H1 (cell line): ENCODE measurements at regions not wholly inside any gene's neighbourhood (a gene's known extent, or its start where the extent isn't known, plus 50 kb on each side); places are given as distances from the start of the nearest gene placed in this dataset.

Experiments used
- CTCF ChIA-PET: fragments of 300-600 bp; sonication (Branson Sonifier 250); formaldehyde crosslinking; loops from one replicate; lab custom pipeline; 2021; ENCODE audit not compliant: partially characterized antibody; lab: Charles Lee
- POLR2A ChIA-PET: fragments of 300-600 bp; sonication (Branson Sonifier 250); formaldehyde crosslinking; loops from one replicate; lab custom pipeline; 2021; ENCODE audit warnings: inconsistent platforms; ENCODE audit not compliant: partially characterized antibody; lab: Charles Lee
- DNase-seq, 2 experiments: peaks; one replicate each; pipeline versions ENCODE4 v3.0.0 to v3.0.0-alpha.2; 2010 to 2022; ENCODE audit warnings: low spot score in 2 of 2, low read depth in 1 of 2, mixed read lengths in 1 of 2
- FAIRE-seq: peaks from 2 replicates; lab custom pipeline; 2011; peaks lifted over from hg19 to GRCh38; lab: Jason Lieb, UNC
- H2AFZ ChIP-seq: 2 replicates; pipeline ENCODE4 v1.8.1; 2012; ENCODE audit warnings: low read length, inconsistent platforms
- H2AK5ac ChIP-seq: 2 replicates; pipeline ENCODE4 v1.6.1; 2013; ENCODE audit warnings: low read depth, low read length
- H2BK120ac ChIP-seq: replicated peaks from 2 replicates; pipeline ENCODE3; 2013; ENCODE audit warnings: low read depth, low read length, inconsistent platforms
- H2BK12ac ChIP-seq: 2 replicates; pipeline ENCODE4 v1.6.1; 2013; ENCODE audit warnings: low read depth, low read length
- H2BK15ac ChIP-seq: 2 replicates; pipeline ENCODE4 v1.6.1; 2013; ENCODE audit warnings: low read length
- H2BK20ac ChIP-seq: 2 replicates; pipeline ENCODE4 v1.6.1; 2013; ENCODE audit warnings: low read length
- H2BK5ac ChIP-seq: 2 replicates; pipeline ENCODE4 v1.6.1; 2013; ENCODE audit warnings: low read depth, low read length
- H3K14ac ChIP-seq: 2 replicates; pipeline ENCODE4 v1.6.1; 2013; ENCODE audit warnings: inconsistent platforms; ENCODE audit not compliant: insufficient read length
- H3K18ac ChIP-seq: 2 replicates; pipeline ENCODE4 v1.6.1; 2013; ENCODE audit warnings: low read length; ENCODE audit errors: extremely low read depth
- H3K23ac ChIP-seq: 2 replicates; pipeline ENCODE4 v1.6.1; 2013; ENCODE audit warnings: inconsistent platforms; ENCODE audit not compliant: insufficient read length
- H3K23me2 ChIP-seq: 2 replicates; pipeline ENCODE4 v1.6.1; 2013; ENCODE audit warnings: low read depth, low read length
- H3K27ac ChIP-seq: 2 replicates; pipeline ENCODE4 v1.6.1; 2011; ENCODE audit warnings: low read depth, low read length, inconsistent platforms
- H3K27me3 ChIP-seq, 4 experiments: replicated peaks in 1 of 4; 1 replicate in 1 of 4; 2 replicates in 3 of 4; pipeline versions ENCODE4 v1.6.1 to v1.8.1; 2011 to 2013; ENCODE audit warnings: low read length in 3 of 4, mild to moderate bottlenecking in 3 of 4, inconsistent platforms in 2 of 4, mixed read lengths in 2 of 4, moderate library complexity in 1 of 4; ENCODE audit not compliant: control insufficient read depth in 3 of 4, insufficient read depth in 3 of 4; ENCODE audit errors: extremely low read depth in 1 of 4
- H3K36me3 ChIP-seq, 4 experiments: 2 replicates each; pipeline versions ENCODE4 v1.6.1 to v1.8.1; 2011 to 2013; ENCODE audit warnings: mild to moderate bottlenecking in 4 of 4, low read length in 3 of 4, moderate library complexity in 2 of 4, control low read depth in 1 of 4, inconsistent platforms in 1 of 4; ENCODE audit not compliant: insufficient read depth in 4 of 4, control insufficient read depth in 2 of 4
- H3K4ac ChIP-seq: replicated peaks from 2 replicates; pipeline ENCODE3; 2013; ENCODE audit warnings: low read length, low read depth, mixed read lengths, inconsistent platforms; ENCODE audit not compliant: insufficient read length
- H3K4me1 ChIP-seq, 4 experiments: replicated peaks in 1 of 4; 1 replicate in 1 of 4; 2 replicates in 3 of 4; pipeline versions ENCODE4 v1.6.1 to v1.8.1; 2011 to 2013; ENCODE audit warnings: low read length in 3 of 4, inconsistent platforms in 2 of 4, mixed read lengths in 1 of 4; ENCODE audit not compliant: insufficient read depth in 4 of 4, control insufficient read depth in 3 of 4
- H3K4me2 ChIP-seq, 2 experiments: 2 replicates each; pipeline versions ENCODE4 v1.6.1 to v1.8.1; 2011 to 2013; ENCODE audit warnings: low read depth in 2 of 2, low read length in 2 of 2, control low read depth in 1 of 2, inconsistent platforms in 1 of 2, mild to moderate bottlenecking in 1 of 2; ENCODE audit not compliant: insufficient read depth in 1 of 2
- H3K4me3 ChIP-seq, 4 experiments: fragments of 200-600, 300-600 bp in 1 of 4; sonication (generic), shearing (Covaris generic), sonication (Bioruptor Twin) in 1 of 4; 2 replicates each; pipeline versions ENCODE4 v1.5.1 to v1.8.1; 2011 to 2016; ENCODE audit warnings: low read length in 4 of 4, low read depth in 3 of 4, control low read depth in 2 of 4, inconsistent platforms in 2 of 4, mild to moderate bottlenecking in 2 of 4, mixed read lengths in 1 of 4, moderate library complexity in 1 of 4; ENCODE audit not compliant: insufficient read depth in 2 of 4; ENCODE audit errors: extremely low read depth in 1 of 4
- H3K56ac ChIP-seq: replicated peaks from 2 replicates; pipeline ENCODE3; 2013; ENCODE audit warnings: low read depth, mild to moderate bottlenecking, mixed read lengths, low read length, inconsistent platforms; ENCODE audit not compliant: insufficient read length
- H3K79me1 ChIP-seq: 2 replicates; pipeline ENCODE4 v1.6.1; 2013; ENCODE audit warnings: low read depth, low read length, control low read depth
- H3K79me2 ChIP-seq, 2 experiments: 2 replicates each; pipeline versions ENCODE4 v1.6.1 to v1.8.1; 2012 to 2013; ENCODE audit warnings: low read length in 2 of 2, mild to moderate bottlenecking in 2 of 2, inconsistent platforms in 1 of 2; ENCODE audit not compliant: insufficient read depth in 2 of 2, control insufficient read depth in 1 of 2
- H3K9ac ChIP-seq, 4 experiments: replicated peaks in 1 of 4; 1 replicate in 1 of 4; 2 replicates in 3 of 4; pipeline versions ENCODE4 v1.6.1 to v1.8.1; 2011 to 2013; ENCODE audit warnings: low read depth in 3 of 4, low read length in 3 of 4, control low read depth in 2 of 4, mild to moderate bottlenecking in 2 of 4, moderate library complexity in 2 of 4, inconsistent platforms in 1 of 4; ENCODE audit errors: extremely low read depth in 1 of 4
- H3K9me3 ChIP-seq, 2 experiments: 2 replicates each; pipeline versions ENCODE4 v1.6.1 to v1.8.1; 2012 to 2013; ENCODE audit warnings: mild to moderate bottlenecking in 2 of 2, moderate library complexity in 2 of 2, control low read depth in 1 of 2, inconsistent platforms in 1 of 2, low read depth in 1 of 2, low read length in 1 of 2, mixed read lengths in 1 of 2; ENCODE audit not compliant: insufficient read depth in 2 of 2
- H4K20me1 ChIP-seq, 2 experiments: replicated peaks in 1 of 2; 2 replicates each; pipeline versions ENCODE3 to v1.8.1; 2011 to 2013; ENCODE audit warnings: inconsistent platforms in 2 of 2, low read length in 2 of 2, mild to moderate bottlenecking in 1 of 2; ENCODE audit not compliant: insufficient read depth in 2 of 2, control insufficient read depth in 1 of 2
- H4K5ac ChIP-seq: 2 replicates; pipeline ENCODE4 v1.6.1; 2013; ENCODE audit warnings: low read length, low read depth, mixed read lengths, inconsistent platforms; ENCODE audit not compliant: insufficient read length
- H4K8ac ChIP-seq: 2 replicates; pipeline ENCODE4 v1.8.0; 2013; ENCODE audit warnings: mild to moderate bottlenecking, moderate library complexity, low read length, inconsistent platforms; ENCODE audit not compliant: insufficient read depth; ENCODE audit errors: extremely low read depth
- H4K91ac ChIP-seq: replicated peaks from 2 replicates; pipeline ENCODE3; 2013; ENCODE audit warnings: low read length, mixed read lengths, inconsistent platforms; ENCODE audit not compliant: insufficient read length
- ATF3 ChIP-seq: IDR thresholded peaks from 2 replicates; pipeline ENCODE4 v1.6.1; 2011; ENCODE audit warnings: low read depth, mild to moderate bottlenecking, low read length; ENCODE audit not compliant: insufficient read depth
- BRCA1 ChIP-seq: IDR thresholded peaks from 2 replicates; pipeline ENCODE4 v1.6.1; 2012; ENCODE audit warnings: low read depth, low read length, improper control_type of control experiment
- EGR1 ChIP-seq: IDR thresholded peaks from 2 replicates; pipeline ENCODE4 v1.6.1; 2011; ENCODE audit warnings: low read depth, low read length, borderline replicate concordance
- EP300 ChIP-seq, 2 experiments: IDR thresholded peaks; 1 replicate in 1 of 2; 2 replicates in 1 of 2; pipeline ENCODE4 v1.6.1; 2011 to 2012; ENCODE audit warnings: low read depth in 2 of 2, low read length in 2 of 2, mild to moderate bottlenecking in 2 of 2, borderline replicate concordance in 1 of 2, inconsistent platforms in 1 of 2, moderate library complexity in 1 of 2
- FOSL1 ChIP-seq: IDR thresholded peaks from 2 replicates; pipeline ENCODE4 v1.6.1; 2011; ENCODE audit warnings: mild to moderate bottlenecking, low read depth, low read length, moderate library complexity; ENCODE audit not compliant: insufficient read depth
- JUND ChIP-seq: IDR thresholded peaks from 2 replicates; pipeline ENCODE4 v1.6.1; 2011; ENCODE audit warnings: mild to moderate bottlenecking, improper control_type of control experiment, low read length
- KDM4A ChIP-seq: IDR thresholded peaks from one replicate; pipeline ENCODE4 v1.7.1; 2012; ENCODE audit warnings: low read depth, mild to moderate bottlenecking, moderate library complexity, low read length, inconsistent platforms; ENCODE audit not compliant: severe bottlenecking
- NRF1 ChIP-seq: IDR thresholded peaks from 2 replicates; pipeline ENCODE4 v1.6.1; 2011; ENCODE audit warnings: mild to moderate bottlenecking, low read depth, low read length, improper control_type of control experiment
- PHF8 ChIP-seq: fragments of 200-600 bp; sonication (generic); conservative IDR thresholded peaks from 2 replicates; pipeline ENCODE4 v1.7.1; 2012; ENCODE audit warnings: low read depth, mild to moderate bottlenecking, inconsistent platforms, low read length, moderate library complexity
- RBBP5 ChIP-seq: IDR thresholded peaks from 2 replicates; pipeline ENCODE4 v1.7.1; 2012; ENCODE audit warnings: low read depth, mild to moderate bottlenecking, inconsistent platforms, low read length, moderate library complexity, borderline replicate concordance
- SIN3A ChIP-seq, 2 experiments: IDR thresholded peaks in 1 of 2; conservative IDR thresholded peaks in 1 of 2; 2 replicates each; pipeline ENCODE4 v1.6.1; 2011 to 2012; ENCODE audit warnings: low read length in 2 of 2, improper control_type of control experiment in 1 of 2, low read depth in 1 of 2, mild to moderate bottlenecking in 1 of 2
- SP1 ChIP-seq: IDR thresholded peaks from 2 replicates; pipeline ENCODE4 v1.6.1; 2011; ENCODE audit warnings: low read depth, low read length
- TAF1 ChIP-seq: IDR thresholded peaks from 2 replicates; pipeline ENCODE4 v1.6.1; 2011; ENCODE audit warnings: mild to moderate bottlenecking, low read depth, low read length
- TAF7 ChIP-seq: optimal IDR thresholded peaks from 2 replicates; pipeline ENCODE3; 2011; ENCODE audit warnings: low read depth, mild to moderate bottlenecking, inconsistent platforms, low read length, moderate library complexity, borderline replicate concordance
- TEAD4 ChIP-seq: IDR thresholded peaks from 2 replicates; pipeline ENCODE4 v1.6.1; 2012; ENCODE audit warnings: low read depth, low read length, inconsistent platforms, mixed read lengths

GRCh38 chr10:121099592-121099991, 248.4 kb downstream of the WDR11 start:
- H3K79me2 ChIP-seq = no peaks in the 10 kb centered on the region
- no peak overlapping the region for H2BK120ac ChIP-seq
- H2BK15ac ChIP-seq = no peak overlapping the region
- ChIA-PET POLR2A (no interaction called here), CTCF (interaction anchor here (1.0 to 2.1 kb wide), 2 partner anchors 30 to 151 kb away, joined by 3 to 5 read pairs; no protein-coding TSS in a partner anchor)
- no peak overlapping the region for H2BK12ac ChIP-seq
- no peak overlapping the region for H3K9ac ChIP-seq
- no peak overlapping the region for H2BK20ac ChIP-seq
- no peak overlapping the region for H3K14ac ChIP-seq
- H2AK5ac ChIP-seq = no peak overlapping the region
- no peak overlapping the region for H3K23ac ChIP-seq
- H3K4me2 ChIP-seq = no peak overlapping the region
- no peak overlapping the region for H3K4me3 ChIP-seq
- H2BK5ac ChIP-seq = no peak overlapping the region
- H3K27me3 ChIP-seq = no peaks in the 10 kb centered on the region; a peak in 1 of 7 replicates
- no peaks in the 10 kb centered on the region for H3K36me3 ChIP-seq
- H2AFZ ChIP-seq = no peak overlapping the region
- peaks cover 2 to 5% (median 5%) of the 10 kb centered on the region in 4 experiments; a peak in 4 of 7 replicates for H3K4me1 ChIP-seq
- H4K8ac ChIP-seq = no peak overlapping the region
- no peak for DNase-seq
- no peak overlapping the region for H3K56ac ChIP-seq
- no peak overlapping the region for H3K18ac ChIP-seq
- no peaks in the 10 kb centered on the region for H3K23me2 ChIP-seq
- H3K79me1 ChIP-seq = no peaks in the 10 kb centered on the region
- H3K27ac ChIP-seq = no peak overlapping the region
- H4K91ac ChIP-seq = no peak overlapping the region
- no peak overlapping the region for H4K5ac ChIP-seq
- no peak for TF ChIP-seq EP300 (IDR thresholded peaks at IDR 0.05; ENCODE audit: borderline replicate concordance in 1 of 2, low read depth in 2 of 2, low read length in 2 of 2)
- no peak for TF ChIP-seq RBBP5
- TF ChIP-seq KDM4A = no peak
- TF ChIP-seq TEAD4 = no peak
- no peak for TF ChIP-seq FOSL1
- no peak for TF ChIP-seq SP1
- TF ChIP-seq JUND = no peak
- no peak for TF ChIP-seq NRF1
- no peak for TF ChIP-seq ATF3
- TF ChIP-seq EGR1 = no peak
- TF ChIP-seq SIN3A (conservative IDR thresholded peaks at IDR 0.05 in 1 of 2, IDR thresholded peaks at IDR 0.05 in 1 of 2; ENCODE audit: low read depth in 1 of 2, low read length in 2 of 2) = no peak
- TF ChIP-seq PHF8 = no peak
- no peak for TF ChIP-seq TAF1
- no peak for TF ChIP-seq TAF7
- no peak for TF ChIP-seq BRCA1
- H3K9me3 ChIP-seq = no peaks in the 10 kb centered on the region
- no peak overlapping the region for H3K4ac ChIP-seq
- no peaks in the 10 kb centered on the region for H4K20me1 ChIP-seq
- no peak for FAIRE-seq
